IMR-90 (cell line): ENCODE measurements at regions not wholly inside any gene's neighbourhood (a gene's known extent, or its start where the extent isn't known, plus 50 kb on each side); places are given as distances from the start of the nearest gene placed in this dataset.

ENCODE experiments used
- ATAC-seq: fragments of 200-7000 bp; cut with Tn5 transposase; 2 replicates; pipeline ENCODE4 v1.9.1; 2020; ENCODE audit warnings: low read depth, mild to moderate bottlenecking, moderate library complexity
- BruUV-seq: library from RNA; stranded (reverse); fragments of 400-500 nt; replicated peaks from 2 replicates; lab custom pipeline; 2021; lab: Mats Ljungman, UMichigan
- CTCF ChIA-PET: fragments of 300-600 bp; formaldehyde crosslinking; extraction: SDS; loops from one replicate; lab custom pipeline; 2021; ENCODE audit warnings: antibody characterized with exemption; lab: Yijun Ruan, JAX
- POLR2A ChIA-PET: fragments of 300-600 bp; sonication (Branson Sonifier 250); formaldehyde crosslinking; loops from one replicate; lab custom pipeline; 2022; ENCODE audit warnings: antibody characterized with exemption; ENCODE audit not compliant: unreplicated experiment; lab: Charles Lee
- DNase-seq: peaks from one replicate; pipeline ENCODE4 v3.0.0; 2013
- H2AFZ ChIP-seq: replicated peaks from 2 replicates; pipeline ENCODE3; 2013; ENCODE audit warnings: low read length, mild to moderate bottlenecking; ENCODE audit not compliant: poor library complexity
- H2AK5ac ChIP-seq: 2 replicates; pipeline ENCODE4 v1.6.1; 2013; ENCODE audit warnings: low read depth, low read length, inconsistent platforms
- H2AK9ac ChIP-seq: replicated peaks from 2 replicates; pipeline ENCODE3; 2013; ENCODE audit warnings: mild to moderate bottlenecking, low read depth, low read length, moderate library complexity; ENCODE audit not compliant: poor library complexity
- H2BK120ac ChIP-seq: 2 replicates; pipeline ENCODE4 v1.6.1; 2013; ENCODE audit warnings: low read depth, low read length, inconsistent platforms
- H2BK15ac ChIP-seq: 3 replicates; pipeline ENCODE4 v1.6.1; 2013; ENCODE audit warnings: low read depth, low read length, inconsistent platforms
- H2BK20ac ChIP-seq: 2 replicates; pipeline ENCODE4 v1.6.1; 2013; ENCODE audit warnings: low read depth, mild to moderate bottlenecking, inconsistent platforms, low read length, moderate library complexity
- H2BK5ac ChIP-seq: 2 replicates; pipeline ENCODE4 v1.6.1; 2013; ENCODE audit warnings: mild to moderate bottlenecking, low read depth, low read length, inconsistent platforms; ENCODE audit not compliant: poor library complexity, severe bottlenecking
- H3K14ac ChIP-seq: replicated peaks from 2 replicates; pipeline ENCODE4 v1.6.1; 2013; ENCODE audit warnings: low read depth, low read length, inconsistent platforms
- H3K18ac ChIP-seq: 2 replicates; pipeline ENCODE4 v1.6.1; 2013; ENCODE audit warnings: low read depth, low read length, control low read depth
- H3K23ac ChIP-seq: 2 replicates; pipeline ENCODE4 v1.6.1; 2013; ENCODE audit warnings: low read depth, low read length, inconsistent platforms
- H3K27ac ChIP-seq: 2 replicates; pipeline ENCODE4 v1.5.1; 2013; ENCODE audit warnings: mild to moderate bottlenecking, control low read depth, low read length; ENCODE audit not compliant: insufficient read depth
- H3K27me3 ChIP-seq: 2 replicates; pipeline ENCODE4 v1.6.1; 2013; ENCODE audit warnings: low read length; ENCODE audit not compliant: control insufficient read depth, insufficient read depth
- H3K36me3 ChIP-seq: 2 replicates; pipeline ENCODE4 v1.6.1; 2013; ENCODE audit warnings: low read length, mixed read lengths; ENCODE audit not compliant: control insufficient read depth, insufficient read depth
- H3K4ac ChIP-seq: 2 replicates; pipeline ENCODE4 v1.6.1; 2013; ENCODE audit warnings: low read depth, low read length, inconsistent platforms
- H3K4me1 ChIP-seq: 2 replicates; pipeline ENCODE4 v1.6.1; 2013; ENCODE audit warnings: low read length, mixed read lengths; ENCODE audit not compliant: control insufficient read depth, insufficient read depth
- H3K4me2 ChIP-seq: 2 replicates; pipeline ENCODE4 v1.6.1; 2013; ENCODE audit warnings: low read depth, mild to moderate bottlenecking, control low read depth, low read length, moderate library complexity
- H3K4me3 ChIP-seq: 2 replicates; pipeline ENCODE4 v1.5.1; 2013; ENCODE audit warnings: low read depth, mild to moderate bottlenecking, control low read depth, low read length, moderate library complexity; ENCODE audit not compliant: insufficient read depth
- H3K56ac ChIP-seq: 2 replicates; pipeline ENCODE4 v1.6.1; 2013; ENCODE audit warnings: low read length, inconsistent platforms; ENCODE audit not compliant: insufficient read depth; ENCODE audit errors: extremely low read depth
- H3K79me1 ChIP-seq, 2 experiments: 2 replicates each; pipeline ENCODE4 v1.6.1; 2013; ENCODE audit warnings: low read length in 2 of 2, inconsistent platforms in 1 of 2, low read depth in 1 of 2
- H3K9ac ChIP-seq: 2 replicates; pipeline ENCODE4 v1.6.1; 2013; ENCODE audit warnings: low read depth, low read length, control low read depth
- H3K9me1 ChIP-seq: 2 replicates; pipeline ENCODE4 v1.6.1; 2013; ENCODE audit warnings: low read length, inconsistent platforms; ENCODE audit not compliant: insufficient read depth
- H3K9me3 ChIP-seq: 2 replicates; pipeline ENCODE4 v1.6.1; 2013; ENCODE audit warnings: low read length; ENCODE audit not compliant: control insufficient read depth, insufficient read depth
- H4K20me1 ChIP-seq: 2 replicates; pipeline ENCODE4 v1.6.1; 2013; ENCODE audit warnings: low read length, inconsistent platforms; ENCODE audit not compliant: insufficient read depth
- H4K5ac ChIP-seq: 2 replicates; pipeline ENCODE4 v1.6.1; 2013; ENCODE audit warnings: mild to moderate bottlenecking, low read depth, low read length, control low read depth
- H4K8ac ChIP-seq, 2 experiments: 2 replicates each; pipeline ENCODE4 v1.6.1; 2013; ENCODE audit warnings: low read depth in 2 of 2, low read length in 2 of 2, control low read depth in 1 of 2, inconsistent platforms in 1 of 2
- H4K91ac ChIP-seq: 2 replicates; pipeline ENCODE4 v1.6.1; 2013; ENCODE audit warnings: low read depth, low read length, inconsistent platforms; ENCODE audit not compliant: insufficient read depth
- BHLHE40 ChIP-seq: fragments of 150-350 bp; IDR thresholded peaks from 2 replicates; pipeline ENCODE4 v1.6.1; 2016; ENCODE audit warnings: mild to moderate bottlenecking, low read depth, low read length
- FOS ChIP-seq: fragments of 150-350 bp; IDR thresholded peaks from 2 replicates; pipeline ENCODE4 v1.6.1; 2016; ENCODE audit warnings: low read depth, low read length
- MAFK ChIP-seq: IDR thresholded peaks from 2 replicates; pipeline ENCODE4 v1.6.1; 2012; ENCODE audit warnings: low read depth, low read length, improper control_type of control experiment
- MAZ ChIP-seq: IDR thresholded peaks from 2 replicates; pipeline ENCODE4 v1.6.1; 2012; ENCODE audit warnings: low read depth, mild to moderate bottlenecking, low read length, improper control_type of control experiment, moderate library complexity, borderline replicate concordance
- MXI1 ChIP-seq: IDR thresholded peaks from 2 replicates; pipeline ENCODE4 v1.6.1; 2012; ENCODE audit warnings: low read depth, mild to moderate bottlenecking, low read length, moderate library complexity, borderline replicate concordance
- NFE2L2 ChIP-seq: fragments of 150-350 bp; IDR thresholded peaks from 2 replicates; pipeline ENCODE4 v1.6.1; 2016; ENCODE audit warnings: low read depth, mild to moderate bottlenecking, low read length
- POLR2A ChIP-seq: IDR thresholded peaks from 2 replicates; pipeline ENCODE4 v1.6.1; 2012; ENCODE audit warnings: mild to moderate bottlenecking, low read depth, low read length
- RFX5 ChIP-seq: IDR thresholded peaks from 2 replicates; pipeline ENCODE4 v1.8.0; 2012; ENCODE audit warnings: low read depth, mild to moderate bottlenecking, low read length, moderate library complexity
- dilution Hi-C: fragments of 300-500 bp; cut with HindIII; formaldehyde crosslinking; loops from one replicate; pipeline ENCODE4 v1.14.3; 2018; ENCODE audit warnings: low sequenced_read_pairs; ENCODE audit not compliant: unreplicated experiment
- in situ Hi-C: fragments of 300-500 bp; cut with MboI; formaldehyde crosslinking; loops from 3 replicates; pipeline ENCODE4 v1.14.3; 2019; ENCODE audit warnings: low sequenced_read_pairs, inconsistent platforms, mixed read lengths
- intact Hi-C: fragments of 100-400 bp; cut with micrococcal nuclease; formaldehyde crosslinking; loops from 2 replicates; pipeline ENCODE4 v1.10.0; 2022
- TF ChIP-seq, protein P1 (sequence below): fragments of 150-350 bp; IDR thresholded peaks from 2 replicates; pipeline ENCODE4 v1.6.1; 2016; ENCODE audit warnings: low read depth, mild to moderate bottlenecking, low read length, moderate library complexity, borderline replicate concordance

DNA sequence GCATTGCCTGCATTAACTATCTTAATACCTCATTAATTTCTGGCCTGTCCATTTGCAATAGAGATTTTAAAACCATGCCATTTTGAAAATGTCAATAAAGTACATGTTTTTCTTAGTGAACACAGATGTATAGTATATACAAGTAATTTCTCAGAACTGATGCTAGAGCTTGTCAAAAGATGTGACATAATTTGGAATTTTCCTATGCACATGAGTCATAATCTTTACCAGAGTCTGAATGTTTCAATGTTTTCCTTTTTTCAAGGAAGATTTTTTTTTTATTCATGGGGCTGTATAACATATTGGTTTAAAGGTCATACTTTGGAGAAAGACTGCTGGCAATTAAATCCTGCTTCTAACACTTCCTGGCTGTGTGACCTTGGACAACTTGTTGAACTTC lies 1347.5 kb upstream of the ADGRB3 start:
- no peak overlapping the region for H3K18ac ChIP-seq
- no peak overlapping the region for H2BK20ac ChIP-seq
- H4K20me1 ChIP-seq: no peaks in the 10 kb centered on the region
- no peaks in the 10 kb centered on the region for H3K79me1 ChIP-seq
- no peak overlapping the region for H3K9ac ChIP-seq
- H4K91ac ChIP-seq: no peak overlapping the region
- H3K4me3 ChIP-seq: no peak overlapping the region
- no peak overlapping the region for H3K4ac ChIP-seq
- ChIA-PET POLR2A (no interaction called here), CTCF (no interaction called here)
- no peak overlapping the region for H2AK9ac ChIP-seq
- H3K23ac ChIP-seq: no peak overlapping the region
- H2BK120ac ChIP-seq: no peak overlapping the region
- H3K9me3 ChIP-seq: 0 out of 2 replicates have a peak, but pooled peaks cover 2% of the 10 kb centered on the region
- no peak overlapping the region for H4K8ac ChIP-seq
- no peak overlapping the region for H3K14ac ChIP-seq
- no peak overlapping the region for H3K27ac ChIP-seq
- ATAC-seq (no peak), DNase-seq (no peak)
- in situ Hi-C loops (no loop called here), dilution Hi-C loops (no loop called here), intact Hi-C loops (no loop called here)
- H4K5ac ChIP-seq: no peak overlapping the region
- H3K27me3 ChIP-seq: no peaks in the 10 kb centered on the region
- H3K9me1 ChIP-seq: no peaks in the 10 kb centered on the region
- no peak overlapping the region for H3K56ac ChIP-seq
- H3K4me1 ChIP-seq: no peaks in the 10 kb centered on the region
- no peak overlapping the region for H2BK15ac ChIP-seq
- H3K4me2 ChIP-seq: no peak overlapping the region
- no peak for TF ChIP-seq BHLHE40
- TF ChIP-seq POLR2A: no peak
- TF ChIP-seq MXI1: no peak
- TF ChIP-seq, protein P1, sequence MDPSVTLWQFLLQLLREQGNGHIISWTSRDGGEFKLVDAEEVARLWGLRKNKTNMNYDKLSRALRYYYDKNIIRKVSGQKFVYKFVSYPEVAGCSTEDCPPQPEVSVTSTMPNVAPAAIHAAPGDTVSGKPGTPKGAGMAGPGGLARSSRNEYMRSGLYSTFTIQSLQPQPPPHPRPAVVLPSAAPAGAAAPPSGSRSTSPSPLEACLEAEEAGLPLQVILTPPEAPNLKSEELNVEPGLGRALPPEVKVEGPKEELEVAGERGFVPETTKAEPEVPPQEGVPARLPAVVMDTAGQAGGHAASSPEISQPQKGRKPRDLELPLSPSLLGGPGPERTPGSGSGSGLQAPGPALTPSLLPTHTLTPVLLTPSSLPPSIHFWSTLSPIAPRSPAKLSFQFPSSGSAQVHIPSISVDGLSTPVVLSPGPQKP: no peak
- no peak for TF ChIP-seq MAZ
- no peak for TF ChIP-seq FOS
- no peak for TF ChIP-seq NFE2L2
- no peak for TF ChIP-seq MAFK
- no peak for TF ChIP-seq RFX5
- H2BK5ac ChIP-seq: no peak overlapping the region
- BruUV-seq: no TSS peak
- no peak overlapping the region for H2AK5ac ChIP-seq
- H2AFZ ChIP-seq: no peak overlapping the region
- H3K36me3 ChIP-seq: no peaks in the 10 kb centered on the region
